ENCODE measurements at regions not wholly inside any gene's neighbourhood (a gene's known extent, or its start where the extent isn't known, plus 50 kb on each side); places are given as distances from the start of the nearest gene placed in this dataset.

GRCh38 chr22:48881326-48881980 is 946.2 kb downstream of the BRD1 start:
- DNase-seq (ENCODE audit: low spot score) = no peak

GRCh38 chr22:48880749-48881148 is 946.9 kb downstream of the BRD1 start:
- DNase-seq (ENCODE audit: low spot score) = no peak

DNA sequence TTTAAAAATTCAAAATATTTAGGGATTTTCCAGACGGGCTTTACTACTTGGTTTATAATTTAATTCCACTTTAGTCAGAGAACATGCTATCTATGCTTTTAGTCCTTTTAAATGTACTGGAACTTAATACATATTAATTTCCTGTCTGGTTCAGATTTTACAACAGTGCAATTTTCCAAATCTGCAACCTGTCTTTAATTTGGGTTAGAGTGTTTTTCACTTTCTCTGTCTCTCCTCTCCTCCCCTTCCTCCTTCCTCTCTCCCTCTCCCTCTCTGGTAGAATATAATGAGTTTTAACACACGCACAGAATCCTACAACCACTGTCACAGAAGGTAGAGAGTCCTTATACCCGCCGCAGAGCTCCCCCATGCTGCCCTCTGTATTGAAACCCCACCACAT is 950.7 kb downstream of the BRD1 start:
- DNase-seq (ENCODE audit: low spot score) = no peak

GRCh38 chr22:48874956-48875355 is 952.7 kb downstream of the BRD1 start:
- DNase-seq (ENCODE audit: low spot score) = no peak

DNA sequence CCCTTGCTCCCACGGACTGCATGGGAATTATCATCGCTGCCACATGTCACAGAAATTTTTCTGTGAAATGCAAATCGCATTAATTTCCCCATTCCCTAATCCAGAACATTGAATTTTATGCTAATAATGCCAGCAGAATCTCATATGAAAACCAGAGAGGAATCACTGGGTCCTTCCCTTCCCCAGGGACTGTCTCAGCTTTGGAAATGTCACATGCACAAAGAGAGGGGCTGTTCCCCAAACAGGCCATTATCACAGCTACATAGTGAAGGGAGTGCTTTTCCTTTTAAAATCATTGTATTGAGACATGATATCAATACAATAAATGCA is 954.5 kb downstream of the BRD1 start:
- DNase-seq (ENCODE audit: low spot score) = no peak

DNA sequence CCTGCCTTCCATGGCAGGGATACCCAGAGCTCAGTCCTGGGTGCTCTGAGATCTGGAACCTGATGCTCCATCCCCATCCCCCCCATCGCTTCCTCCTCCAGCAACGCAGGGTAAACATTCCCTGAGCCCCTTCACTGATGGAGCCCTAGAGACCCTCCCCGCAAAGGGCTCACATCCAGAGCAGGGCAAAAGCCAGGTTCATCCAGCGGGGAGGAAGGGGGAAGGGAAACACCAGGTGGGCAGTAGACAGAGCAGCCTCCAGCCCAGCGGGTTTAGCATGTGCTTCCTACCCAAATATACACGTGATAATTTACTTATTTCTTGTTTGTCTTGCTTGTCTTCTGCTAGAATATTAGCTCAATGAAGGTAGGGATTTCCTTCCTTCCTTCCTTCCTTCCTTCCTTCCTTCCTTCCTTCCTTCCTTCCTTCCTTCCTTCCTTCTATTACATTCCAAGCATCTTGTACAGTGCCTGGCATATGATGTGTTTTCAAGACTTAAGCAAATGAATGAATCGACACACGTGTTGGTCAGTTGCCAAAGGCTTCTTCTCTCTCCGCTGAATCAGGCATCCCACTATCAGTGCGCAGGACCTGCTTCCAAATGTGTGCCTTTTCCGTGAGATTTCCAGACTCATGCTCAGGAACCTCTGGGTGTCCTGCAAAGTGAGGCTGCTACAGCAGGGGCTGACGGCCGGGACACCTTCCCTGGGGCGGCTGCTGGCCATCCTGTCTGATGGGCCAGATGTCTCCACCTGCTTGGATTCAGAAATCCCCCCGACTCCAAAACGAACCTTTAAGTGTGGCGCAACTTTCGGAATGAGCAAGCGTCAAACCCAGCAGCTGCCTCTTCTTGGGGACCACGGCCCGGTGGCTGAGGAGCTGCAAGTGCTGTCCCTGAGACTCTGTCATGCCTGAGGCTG is 955.1 kb downstream of the BRD1 start:
- no peak for DNase-seq (ENCODE audit: low spot score)

DNA sequence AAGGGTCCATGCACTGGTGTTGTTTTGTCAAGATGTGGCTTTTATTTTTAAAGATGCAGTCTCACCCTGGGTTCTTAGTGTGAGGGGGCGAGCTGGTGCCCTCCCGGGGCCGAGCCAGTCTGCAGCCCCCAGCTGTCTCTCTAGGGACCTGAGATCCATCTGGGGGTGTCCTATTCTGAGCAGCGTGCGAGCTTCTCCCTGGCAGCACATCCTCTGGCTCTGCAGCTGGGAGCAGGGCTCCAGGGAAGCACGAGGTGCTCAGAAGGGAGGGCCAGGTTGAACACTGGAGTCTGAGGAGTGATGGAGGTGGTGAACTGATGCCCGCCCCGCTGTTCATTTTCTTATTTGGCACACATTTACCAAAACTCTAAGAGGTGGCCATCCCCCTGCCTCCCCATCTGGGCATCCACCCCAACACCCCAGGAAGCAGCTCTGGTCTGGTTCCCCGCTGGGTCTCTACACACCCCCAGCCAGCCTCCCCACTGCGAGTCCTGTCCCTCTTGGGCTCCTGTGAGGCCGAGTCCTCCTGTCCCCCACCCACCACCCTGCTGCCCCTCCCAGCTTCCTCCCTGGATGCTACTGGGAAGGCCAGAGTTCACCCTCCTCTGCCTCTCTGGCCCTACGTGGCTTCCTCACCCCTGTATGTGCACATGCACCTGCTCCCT is 956.4 kb downstream of the BRD1 start:
- no peak for DNase-seq (ENCODE audit: low spot score)

DNA sequence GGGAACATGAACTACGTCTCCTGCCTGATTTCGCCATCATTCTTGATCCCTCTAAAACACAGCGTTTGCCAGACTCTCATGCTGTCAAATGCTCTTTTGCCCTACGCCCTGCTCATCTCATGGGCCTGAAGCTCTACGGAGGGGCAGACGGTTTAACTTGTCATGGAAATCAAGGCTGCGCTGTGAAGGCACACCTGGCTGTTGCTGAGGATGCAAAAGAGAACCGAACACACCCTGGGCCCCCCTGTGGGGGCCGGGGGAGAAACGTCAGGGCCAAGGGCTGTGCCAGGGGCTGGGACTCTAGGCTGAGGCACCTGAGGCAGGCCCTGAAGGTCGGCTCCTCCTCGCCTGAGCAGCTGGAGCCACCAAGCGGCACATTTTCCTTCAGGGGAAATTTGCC is 957.2 kb downstream of the BRD1 start:
- DNase-seq (ENCODE audit: low spot score) = no peak

DNA sequence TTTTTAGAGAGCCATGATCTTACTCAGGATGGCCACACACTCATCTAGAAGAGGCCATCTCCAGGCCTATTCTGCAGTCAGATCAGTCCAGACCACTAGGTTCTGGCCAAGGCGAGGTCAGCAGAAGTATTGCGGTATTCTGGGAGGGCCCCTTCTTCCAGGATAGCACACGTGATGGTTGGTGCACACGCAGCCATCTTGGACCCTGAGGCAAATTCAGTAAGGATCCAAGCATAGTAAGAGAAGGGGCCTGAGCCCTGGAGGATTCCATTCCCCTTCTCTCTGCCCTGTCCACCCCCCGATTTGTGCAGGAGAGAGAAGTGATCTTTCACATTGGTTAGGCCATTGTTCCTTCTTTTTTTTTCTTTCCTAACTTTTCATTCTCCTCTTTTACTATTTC is 957.9 kb downstream of the BRD1 start:
- DNase-seq (ENCODE audit: low spot score) = no peak

- no peak for DNase-seq (ENCODE audit: low spot score)
Measured at GRCh38 chr22:48869161-48869560, 958.5 kb downstream of the BRD1 start.

- no peak for DNase-seq (ENCODE audit: low spot score)
Measured at GRCh38 chr22:48868554-48868953, 959.1 kb downstream of the BRD1 start.

GRCh38 chr22:48867891-48868290 is 959.8 kb downstream of the BRD1 start:
- no peak for DNase-seq (ENCODE audit: low spot score)

DNA sequence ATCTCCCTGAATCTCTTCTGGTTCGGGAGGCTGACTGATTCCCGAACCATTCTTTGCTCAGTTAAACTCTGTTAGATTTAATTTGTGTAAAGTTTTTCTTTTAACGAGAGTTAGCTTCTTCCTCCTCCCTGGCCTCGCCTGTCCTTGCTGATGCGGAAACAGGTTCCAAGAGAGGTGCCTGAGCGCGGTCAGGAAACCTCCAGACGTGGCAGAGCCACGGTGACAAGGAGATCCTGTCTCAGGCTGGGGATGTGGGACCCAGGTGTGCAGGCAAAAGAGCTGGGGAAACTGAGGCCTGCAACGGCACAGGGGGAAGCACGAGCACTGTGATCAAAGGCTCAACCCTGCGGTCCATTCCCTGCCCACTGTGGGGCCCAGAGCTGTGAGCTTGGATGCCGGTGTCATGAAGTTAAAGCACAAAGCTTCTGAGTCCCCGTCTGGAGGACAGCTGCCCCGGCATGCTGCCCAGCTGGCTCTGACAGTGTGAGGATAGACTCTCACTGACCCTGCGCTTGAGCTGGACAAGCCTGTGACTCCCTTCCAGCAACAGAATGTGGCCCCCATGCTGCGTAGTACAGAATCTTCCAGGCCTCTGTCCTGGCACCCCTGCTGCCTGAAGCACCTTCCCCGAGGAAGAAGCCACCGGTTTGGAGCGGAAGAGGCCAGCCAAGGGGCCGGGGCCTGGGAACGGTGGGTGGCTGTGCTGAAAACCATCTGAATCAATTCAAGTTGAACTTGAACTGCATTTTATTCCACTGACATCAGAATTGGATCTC is 960.6 kb downstream of the BRD1 start:
- DNase-seq (ENCODE audit: low spot score) = no peak

- no peak for DNase-seq (ENCODE audit: low spot score)
Measured at GRCh38 chr22:48864748-48865147, 962.9 kb downstream of the BRD1 start.

- DNase-seq (ENCODE audit: low spot score) = no peak
Measured at GRCh38 chr22:48863965-48864528, 963.6 kb downstream of the BRD1 start.

DNA sequence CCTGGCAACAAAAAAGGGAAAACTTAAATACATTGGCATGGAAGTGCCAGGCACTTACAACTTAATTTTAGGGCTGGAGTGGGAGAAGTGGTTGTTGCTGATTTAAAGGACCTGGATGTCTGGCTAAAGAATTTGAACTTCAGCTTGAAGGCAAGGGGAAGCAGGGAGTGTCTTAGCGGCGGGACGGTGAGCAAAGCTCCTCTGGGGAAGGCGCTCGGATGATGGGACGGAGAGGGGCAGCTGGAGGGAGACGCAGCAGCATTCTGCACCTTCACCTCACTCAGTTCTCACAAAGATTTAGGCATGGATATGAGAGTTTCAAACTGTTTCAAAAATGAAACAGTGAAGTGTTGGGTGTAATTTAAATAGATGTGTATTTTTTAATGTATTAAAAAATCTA is 967.1 kb downstream of the BRD1 start:
- no peak for DNase-seq (ENCODE audit: low spot score)

DNA sequence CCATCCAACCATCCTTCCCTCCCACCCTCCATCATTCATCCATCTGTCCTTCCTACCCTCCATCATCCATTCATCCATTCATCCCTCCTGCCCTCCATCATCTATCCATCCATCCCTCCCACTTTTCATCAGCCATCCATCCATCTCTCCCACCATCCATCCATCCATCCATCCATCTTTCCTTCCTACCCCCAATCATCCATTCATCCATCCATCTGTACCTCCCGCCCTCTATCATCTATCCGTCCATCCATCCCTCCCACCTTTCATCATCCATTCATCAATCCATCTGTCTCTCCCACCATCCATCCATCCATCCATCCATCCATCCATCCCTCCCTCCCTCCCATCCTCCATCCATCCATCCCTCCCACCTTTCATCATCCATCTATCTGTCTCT is 968.8 kb downstream of the BRD1 start:
- no peak for DNase-seq (ENCODE audit: low spot score)

DNA sequence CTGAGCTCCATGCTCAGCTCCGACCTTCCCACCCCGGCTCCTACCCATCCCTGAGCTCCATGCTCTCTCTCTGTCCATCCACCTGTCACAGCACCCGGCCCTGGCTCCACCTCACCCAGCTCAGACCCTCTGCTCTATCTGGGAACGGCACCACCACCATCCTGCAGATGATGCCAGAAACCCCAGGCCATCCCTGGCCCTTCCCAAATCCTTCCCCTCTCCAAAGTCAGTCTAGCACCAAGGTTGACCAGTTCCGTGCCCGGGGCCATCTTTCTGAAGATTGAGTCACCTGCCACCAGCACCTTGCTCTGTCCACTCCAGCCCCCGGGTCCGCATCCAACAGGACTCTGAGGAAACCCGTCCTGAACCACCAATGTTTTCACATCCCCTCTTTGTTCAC is 969.6 kb downstream of the BRD1 start:
- DNase-seq (ENCODE audit: low spot score) = no peak

- DNase-seq (ENCODE audit: low spot score) = no peak
Measured at GRCh38 chr22:48857202-48857805, 970.4 kb downstream of the BRD1 start.

DNA sequence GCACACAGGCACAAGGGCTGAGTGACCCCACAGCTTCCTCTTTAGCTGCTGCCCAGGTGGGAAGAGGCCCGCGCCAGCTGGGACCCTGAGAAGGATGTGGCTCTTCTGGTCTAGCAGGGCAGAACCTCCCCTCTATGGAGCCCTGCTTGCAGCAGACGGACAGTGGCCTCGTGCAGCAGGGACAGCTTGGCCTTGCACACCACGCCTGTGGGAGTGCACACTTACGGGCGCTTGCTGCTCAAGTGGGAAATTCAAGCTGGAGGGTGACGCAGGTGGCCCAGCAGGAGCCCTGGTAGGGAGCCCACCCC is 971.4 kb downstream of the BRD1 start:
- DNase-seq (ENCODE audit: low spot score) = no peak

- DNase-seq (ENCODE audit: low spot score) = no peak
Measured at GRCh38 chr22:48855593-48856307, 971.9 kb downstream of the BRD1 start.
